Mesenteric fat pad (tissue), 1 donor: ENCODE measurements at regions not wholly inside any gene's neighbourhood (a gene's known extent, or its start where the extent isn't known, plus 50 kb on each side); places are given as distances from the start of the nearest gene placed in this dataset.
"Not testable (repeated sequence)": the region's sequence is repeated elsewhere in the genome, so short reads cannot be mapped to it uniquely, and the experiment has no call there.

Experiments used
- DNase-seq: peaks from one replicate; pipeline ENCODE4 v3.0.0-alpha.2; 2020; ENCODE audit warnings: low spot score
- donor health status: DM: yes; HTN: yes; CAD: no.

GRCh38 chr1:166693673-166694297 is 145.5 kb upstream of the POGK start:
- no peak for DNase-seq

- DNase-seq, result no peak
These were observed 144.2 kb upstream of the POGK start for GRCh38 chr1:166695115-166695514.

GRCh38 chr1:166695834-166696233 is 143.4 kb upstream of the POGK start:
- DNase-seq, result not testable (repeated sequence)

DNA sequence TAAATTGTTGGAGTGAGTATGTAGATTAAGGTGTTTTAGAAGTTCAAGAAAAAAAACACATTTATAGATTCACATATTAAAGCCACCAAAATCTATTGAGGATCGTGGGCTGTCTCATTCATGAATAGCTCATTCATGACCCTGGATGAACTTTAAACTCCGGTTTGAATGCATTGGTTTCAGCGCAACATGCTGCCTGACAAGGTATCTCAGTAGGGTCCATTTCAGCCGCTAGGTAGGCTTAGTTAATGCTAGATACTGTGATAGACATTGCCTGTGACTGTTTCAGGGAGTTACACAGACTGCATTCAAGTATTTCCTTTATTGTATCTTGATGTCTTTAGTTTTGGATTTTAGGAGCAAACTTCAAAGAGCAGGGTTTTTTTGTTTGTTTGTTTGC is 140.5 kb upstream of the POGK start:
- DNase-seq, result no peak

GRCh38 chr1:166699613-166700012 is 139.7 kb upstream of the POGK start:
- DNase-seq, result no peak

DNA sequence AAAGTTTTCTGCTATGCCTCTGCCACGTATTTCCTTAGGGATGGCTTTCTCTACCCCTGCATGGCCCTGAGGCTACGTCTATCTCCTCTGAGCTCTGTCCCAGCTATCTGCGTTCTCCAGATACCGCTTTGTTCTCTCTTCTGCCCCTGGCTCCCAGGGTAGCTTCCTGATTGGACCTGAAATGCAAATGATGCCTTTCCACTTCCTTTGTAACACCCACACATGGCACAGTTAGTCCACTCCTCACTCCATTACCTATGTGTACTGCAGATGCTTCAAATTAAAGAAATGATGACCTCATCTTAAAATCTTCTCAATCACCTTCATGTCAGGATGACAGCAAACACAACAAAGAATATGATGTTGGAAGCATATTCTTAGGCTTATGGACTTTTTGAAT is 138.6 kb upstream of the POGK start:
- DNase-seq, result no peak

DNA sequence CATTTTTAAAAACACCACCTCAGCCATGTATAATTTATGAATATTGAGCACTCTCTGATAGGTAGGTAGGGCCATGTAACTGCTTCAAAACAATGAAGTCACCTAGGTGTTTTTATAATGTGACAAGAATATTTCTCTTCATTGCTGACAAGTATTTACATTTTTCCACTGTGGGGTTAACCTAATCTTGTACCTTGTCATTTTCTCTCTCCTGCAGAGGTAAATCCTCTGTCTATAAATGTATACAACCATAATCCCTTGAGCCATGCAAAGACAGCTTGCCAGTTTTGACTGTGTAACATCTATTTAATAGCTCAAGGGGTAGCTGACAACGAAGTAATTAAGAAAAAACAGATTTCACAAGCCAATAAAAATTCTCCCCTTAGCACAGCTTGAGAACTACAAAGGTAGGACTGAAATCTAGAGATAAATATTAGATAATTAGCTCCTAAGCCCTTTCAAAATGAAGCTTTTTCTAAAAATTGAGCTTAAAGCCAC is 137.6 kb upstream of the POGK start:
- DNase-seq, result no peak

- no peak for DNase-seq
These were observed 136.1 kb upstream of the POGK start for GRCh38 chr1:166703141-166703540.

- no peak for DNase-seq
These were observed 135.4 kb upstream of the POGK start for GRCh38 chr1:166703726-166704462.

GRCh38 chr1:166705376-166706289 is 133.6 kb upstream of the POGK start:
- no peak for DNase-seq

- DNase-seq, result no peak
These were observed 122.7 kb upstream of the POGK start for GRCh38 chr1:166716620-166717019.

DNA sequence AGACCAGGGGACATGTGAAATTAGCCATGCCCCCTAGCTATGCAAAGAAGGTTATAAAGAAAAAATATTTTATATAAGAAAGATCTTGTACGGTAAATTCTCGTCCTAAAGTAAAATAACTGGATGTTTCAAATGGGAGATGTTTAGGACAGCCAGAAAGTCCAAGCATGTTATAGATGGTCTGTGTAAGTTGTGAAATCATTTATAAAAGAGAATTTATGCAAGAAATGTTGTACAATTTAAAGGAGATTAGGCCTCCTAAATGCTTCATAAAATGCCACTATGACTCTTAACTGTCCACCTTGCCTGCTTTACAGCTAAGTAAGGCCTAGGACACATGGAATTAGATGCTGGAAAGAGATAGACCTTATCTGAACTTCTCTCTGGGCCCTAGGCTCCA is 118.1 kb upstream of the POGK start:
- DNase-seq, result no peak

DNA sequence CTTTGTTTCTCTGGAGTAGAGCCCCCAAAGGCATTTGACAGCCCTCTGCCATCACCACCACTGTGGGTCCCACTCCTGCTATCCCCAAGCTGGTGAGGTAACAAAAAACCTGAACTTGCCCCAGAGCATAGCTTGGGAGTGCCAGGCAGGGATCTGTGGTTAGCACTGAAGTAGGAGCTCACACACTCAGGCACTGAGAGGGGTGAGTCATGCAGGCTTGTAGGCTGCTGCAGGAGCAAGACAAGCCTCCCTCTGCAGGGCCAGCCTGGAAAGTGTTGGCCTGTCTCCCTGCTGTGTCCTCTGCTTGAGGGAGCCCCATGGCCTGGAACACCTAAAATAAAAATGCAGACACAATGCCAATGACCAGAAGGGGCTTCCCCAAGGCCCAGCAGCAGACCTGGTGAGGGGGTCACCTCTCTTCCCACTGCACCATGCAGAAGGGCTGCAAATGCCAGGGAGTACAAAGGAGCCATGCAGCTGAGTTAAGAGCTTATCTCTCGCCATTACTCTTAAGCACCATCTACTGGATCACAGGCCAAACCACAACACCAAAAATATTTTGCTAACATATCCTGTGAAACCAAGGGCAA is 108.9 kb upstream of the POGK start:
- no peak for DNase-seq

GRCh38 chr1:166738140-166738539 is 101.1 kb upstream of the POGK start:
- DNase-seq, result no peak

GRCh38 chr1:166738873-166739272 is 100.4 kb upstream of the POGK start:
- DNase-seq, result no peak

DNA sequence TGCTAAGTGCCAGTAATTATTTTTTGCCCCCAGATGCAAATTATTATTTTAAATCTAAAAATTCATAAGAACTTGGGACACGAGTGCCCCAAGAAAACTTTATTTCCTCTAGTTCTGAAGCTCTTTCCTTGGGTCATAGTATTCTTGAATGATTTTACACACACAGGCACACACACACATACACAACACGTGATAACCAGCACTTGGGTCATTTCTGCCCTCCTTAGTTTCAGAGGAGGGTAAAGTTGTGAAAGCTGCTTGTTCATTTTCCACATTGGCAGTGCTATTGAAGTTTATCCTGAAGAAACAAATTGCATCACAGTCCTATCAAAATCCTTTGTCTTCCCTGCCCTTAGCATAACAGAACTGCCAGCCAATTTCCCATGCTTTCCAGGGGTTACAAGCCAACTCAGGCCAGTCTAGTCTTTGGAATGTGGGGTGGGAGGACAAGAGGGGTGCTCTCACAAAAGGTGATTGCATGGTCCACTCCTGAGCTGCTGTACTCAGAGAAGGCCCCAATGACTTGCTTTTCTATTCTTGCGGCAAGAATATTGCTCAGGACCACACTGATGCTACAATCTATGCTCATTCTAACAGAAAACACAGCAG is 98.5 kb upstream of the POGK start:
- no peak for DNase-seq

DNA sequence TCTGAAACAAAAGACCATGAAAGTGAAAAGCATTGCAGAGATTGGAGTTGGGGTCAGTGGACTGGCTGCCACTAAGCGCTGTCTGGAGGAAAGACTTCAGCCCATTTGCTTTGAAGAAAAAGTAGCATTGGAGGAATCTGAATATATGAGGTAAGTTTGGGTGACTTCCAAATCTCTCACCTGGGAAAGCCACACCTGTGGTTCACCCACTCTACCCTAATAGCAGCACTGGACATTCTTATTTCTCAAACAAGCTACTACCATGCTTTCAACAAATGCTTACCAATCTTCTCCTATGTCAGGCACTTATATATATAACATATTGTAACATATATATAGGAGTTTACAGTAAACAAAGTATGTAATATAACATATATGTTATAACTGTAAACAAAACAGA is 76.0 kb upstream of the POGK start:
- no peak for DNase-seq

- DNase-seq, result no peak
These were observed 72.3 kb upstream of the POGK start for GRCh38 chr1:166766942-166767341.

DNA sequence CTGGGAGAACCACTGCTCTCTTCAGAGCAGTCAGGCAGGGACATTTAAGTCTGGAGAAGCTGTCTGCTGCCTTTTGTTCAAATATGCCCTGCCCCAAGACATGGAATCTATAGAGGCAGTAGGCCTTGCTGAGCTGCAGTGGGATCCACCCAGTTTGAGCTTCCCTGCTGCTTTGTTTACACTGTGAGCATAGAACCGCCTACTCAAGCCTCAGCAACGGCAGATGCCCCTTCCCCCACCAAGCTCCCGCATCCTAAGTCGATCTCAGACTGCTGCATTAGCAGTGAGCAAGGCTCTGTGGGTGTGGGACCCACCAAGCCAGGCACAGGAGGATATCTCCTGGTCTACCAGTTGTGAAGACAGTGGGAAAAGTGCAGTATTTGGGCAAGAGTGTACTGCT is 54.6 kb upstream of the POGK start:
- DNase-seq, result not testable (repeated sequence)

DNA sequence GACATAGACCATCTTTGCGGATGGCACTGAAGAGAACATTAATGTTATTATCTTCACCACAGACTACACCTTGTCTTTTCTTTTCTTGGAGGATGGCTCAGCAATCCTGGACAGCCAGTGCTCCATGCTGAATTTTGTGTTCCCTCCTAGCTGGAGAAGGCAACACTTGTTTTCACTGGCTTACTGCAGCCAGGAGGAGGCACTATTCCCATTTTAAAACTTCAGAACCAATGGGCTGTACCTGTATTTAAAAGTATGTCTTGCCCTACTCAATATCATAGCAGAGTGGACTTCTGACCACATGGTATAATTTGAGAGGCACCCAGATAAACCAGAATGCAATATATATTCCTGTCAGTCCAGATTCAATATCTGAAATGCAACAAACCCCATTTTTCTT is 53.3 kb upstream of the POGK start:
- no peak for DNase-seq

DNA sequence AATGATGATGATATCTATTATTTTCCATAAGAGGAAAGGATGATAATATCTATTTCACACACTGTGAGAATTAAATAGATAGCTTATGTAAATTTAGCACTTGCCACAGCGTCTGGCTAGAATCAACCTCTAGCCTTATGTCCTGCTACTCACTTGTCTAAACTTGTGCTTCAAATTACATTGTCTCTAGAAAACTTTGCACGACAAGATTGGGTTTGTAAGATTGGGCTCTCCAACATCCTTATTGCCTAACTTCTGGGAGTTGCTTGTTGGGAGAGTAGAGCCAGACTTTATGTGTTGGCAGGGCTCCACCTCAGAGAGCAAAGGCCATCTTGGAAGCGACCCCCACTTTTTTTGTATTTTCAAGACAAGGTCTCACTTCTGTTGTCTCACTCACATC is 50.0 kb upstream of the POGK start:
- no peak for DNase-seq
